IMR-90 (cell line): ENCODE measurements at regions not wholly inside any gene's neighbourhood (a gene's known extent, or its start where the extent isn't known, plus 50 kb on each side); places are given as distances from the start of the nearest gene placed in this dataset.

Experiments used
- CHD1 ChIP-seq: IDR thresholded peaks from 2 replicates; pipeline ENCODE4 v1.6.1; 2012; ENCODE audit warnings: low read depth, low read length, improper control_type of control experiment
- TF ChIP-seq, protein P1 (sequence below): conservative IDR thresholded peaks from 2 replicates; pipeline ENCODE4 v1.5.1; 2012; ENCODE audit warnings: mild to moderate bottlenecking, low read depth, low read length, improper control_type of control experiment

- TF ChIP-seq CHD1 = no peak
- TF ChIP-seq, protein P1, sequence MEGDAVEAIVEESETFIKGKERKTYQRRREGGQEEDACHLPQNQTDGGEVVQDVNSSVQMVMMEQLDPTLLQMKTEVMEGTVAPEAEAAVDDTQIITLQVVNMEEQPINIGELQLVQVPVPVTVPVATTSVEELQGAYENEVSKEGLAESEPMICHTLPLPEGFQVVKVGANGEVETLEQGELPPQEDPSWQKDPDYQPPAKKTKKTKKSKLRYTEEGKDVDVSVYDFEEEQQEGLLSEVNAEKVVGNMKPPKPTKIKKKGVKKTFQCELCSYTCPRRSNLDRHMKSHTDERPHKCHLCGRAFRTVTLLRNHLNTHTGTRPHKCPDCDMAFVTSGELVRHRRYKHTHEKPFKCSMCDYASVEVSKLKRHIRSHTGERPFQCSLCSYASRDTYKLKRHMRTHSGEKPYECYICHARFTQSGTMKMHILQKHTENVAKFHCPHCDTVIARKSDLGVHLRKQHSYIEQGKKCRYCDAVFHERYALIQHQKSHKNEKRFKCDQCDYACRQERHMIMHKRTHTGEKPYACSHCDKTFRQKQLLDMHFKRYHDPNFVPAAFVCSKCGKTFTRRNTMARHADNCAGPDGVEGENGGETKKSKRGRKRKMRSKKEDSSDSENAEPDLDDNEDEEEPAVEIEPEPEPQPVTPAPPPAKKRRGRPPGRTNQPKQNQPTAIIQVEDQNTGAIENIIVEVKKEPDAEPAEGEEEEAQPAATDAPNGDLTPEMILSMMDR = no peak
Measured at GRCh38 chr2:239685556-239685955, 284.7 kb upstream of the HDAC4 start.
